NAMALWA (cell line): ENCODE measurements at regions not wholly inside any gene's neighbourhood (a gene's known extent, or its start where the extent isn't known, plus 50 kb on each side); places are given as distances from the start of the nearest gene placed in this dataset.

Source experiments
- DNase-seq: peaks from one replicate; pipeline ENCODE4 v3.0.0-alpha.2; 2015; ENCODE audit warnings: low spot score

GRCh38 chr2:2717406-2717805 is 386.3 kb upstream of the MYT1L start:
- DNase-seq: no peak

- no peak for DNase-seq
These were observed 385.7 kb upstream of the MYT1L start for GRCh38 chr2:2716771-2717170.

- no peak for DNase-seq
These were observed 384.2 kb upstream of the MYT1L start for GRCh38 chr2:2715036-2715818.

GRCh38 chr2:2714408-2714807 is 383.3 kb upstream of the MYT1L start:
- DNase-seq: no peak

GRCh38 chr2:2709431-2709770 is 378.3 kb upstream of the MYT1L start:
- no peak for DNase-seq

GRCh38 chr2:2708575-2709430 is 377.7 kb upstream of the MYT1L start:
- DNase-seq: no peak

GRCh38 chr2:2707206-2707991 is 376.3 kb upstream of the MYT1L start:
- DNase-seq: peak; percentile 18

GRCh38 chr2:2706306-2706705 is 375.2 kb upstream of the MYT1L start:
- no peak for DNase-seq

GRCh38 chr2:2705871-2706270 is 374.8 kb upstream of the MYT1L start:
- DNase-seq: no peak

- no peak for DNase-seq
These were observed 373.5 kb upstream of the MYT1L start for GRCh38 chr2:2704428-2705090.

GRCh38 chr2:2703762-2704427 is 372.8 kb upstream of the MYT1L start:
- no peak for DNase-seq

GRCh38 chr2:2703172-2703571 is 372.1 kb upstream of the MYT1L start:
- DNase-seq: no peak

- no peak for DNase-seq
These were observed 371.3 kb upstream of the MYT1L start for GRCh38 chr2:2702385-2702784.

GRCh38 chr2:2701813-2702212 is 370.7 kb upstream of the MYT1L start:
- no peak for DNase-seq

- no peak for DNase-seq
These were observed 370.2 kb upstream of the MYT1L start for GRCh38 chr2:2701176-2701781.

GRCh38 chr2:2699121-2699505 is 368.0 kb upstream of the MYT1L start:
- no peak for DNase-seq

- DNase-seq: peak; percentile 54
These were observed 367.4 kb upstream of the MYT1L start for GRCh38 chr2:2698182-2699120.

- DNase-seq: no peak
These were observed 365.8 kb upstream of the MYT1L start for GRCh38 chr2:2696733-2697455.

- DNase-seq: no peak
These were observed 365.2 kb upstream of the MYT1L start for GRCh38 chr2:2696325-2696724.
